AG04450 (cell line): ENCODE measurements at regions not wholly inside any gene's neighbourhood (a gene's known extent, or its start where the extent isn't known, plus 50 kb on each side); places are given as distances from the start of the nearest gene placed in this dataset.

Source experiments
- CTCF ChIA-PET: fragments of 300-600, 350-600 bp; formaldehyde crosslinking; extraction: SDS; loops from one replicate; lab custom pipeline; 2022; ENCODE audit warnings: antibody characterized with exemption, inconsistent platforms; lab: Charles Lee
- POLR2A ChIA-PET: fragments of 350-600 bp; formaldehyde crosslinking; extraction: SDS; loops from one replicate; lab custom pipeline; 2021; ENCODE audit warnings: antibody characterized with exemption, inconsistent platforms; lab: Yijun Ruan, JAX
- DNase-seq: peaks from one replicate; pipeline ENCODE4 v3.0.0-alpha.2; 2011; ENCODE audit warnings: low read depth, low spot score
- H3K27ac ChIP-seq: one replicate; pipeline ENCODE4 v1.5.1; 2012; ENCODE audit warnings: low read depth, low read length, control low read depth
- H3K27me3 ChIP-seq: one replicate; pipeline ENCODE4 v1.6.0; 2012; ENCODE audit warnings: low read length; ENCODE audit not compliant: control insufficient read depth, insufficient read depth
- H3K4me3 ChIP-seq: 2 replicates; pipeline ENCODE4 v1.5.1; 2011; ENCODE audit warnings: mild to moderate bottlenecking, low read depth, low read length, control low read depth
- H3K9me3 ChIP-seq: 2 replicates; pipeline ENCODE4 v1.5.1; 2012; ENCODE audit warnings: low read length; ENCODE audit not compliant: control insufficient read depth, insufficient read depth
- CTCF ChIP-seq: IDR thresholded peaks from 2 replicates; pipeline ENCODE4 v1.5.1; 2011; ENCODE audit warnings: low read depth, low read length, control low read depth, inconsistent platforms

- H3K4me3 ChIP-seq = no peak overlapping the region
- H3K27ac ChIP-seq = no peak overlapping the region
- CTCF ChIA-PET = interaction anchor here (0.7 to 1.6 kb wide), 3 partner anchors 103 to 284 kb away, joined by 3 to 5 read pairs (median 3); no protein-coding TSS in a partner anchor
- POLR2A ChIA-PET = no interaction called here
- no peak for DNase-seq
- no peaks in the 10 kb centered on the region for H3K9me3 ChIP-seq
- TF ChIP-seq CTCF = no peak
- H3K27me3 ChIP-seq = no peaks in the 10 kb centered on the region
Observed at GRCh38 chr5:54620141-54620933, 102.8 kb downstream of the SNX18 start.

- H3K27ac ChIP-seq = no peak overlapping the region
- no peak overlapping the region for H3K4me3 ChIP-seq
- no peaks in the 10 kb centered on the region for H3K27me3 ChIP-seq
- ChIA-PET POLR2A (no interaction called here), CTCF (interaction anchor here (0.7 to 1.6 kb wide), 3 partner anchors 103 to 285 kb away, joined by 3 to 5 read pairs (median 3); no protein-coding TSS in a partner anchor)
- no peak for DNase-seq
- TF ChIP-seq CTCF = no peak
- H3K9me3 ChIP-seq = no peaks in the 10 kb centered on the region
Observed at GRCh38 chr5:54619731-54620130, 102.2 kb downstream of the SNX18 start.

- H3K27me3 ChIP-seq = no peaks in the 10 kb centered on the region
- H3K9me3 ChIP-seq = no peaks in the 10 kb centered on the region
- no peak for TF ChIP-seq CTCF
- no peak overlapping the region for H3K4me3 ChIP-seq
- CTCF ChIA-PET = interaction anchor here (1.0 kb wide), 1 partner anchor 100 kb away, joined by 3 read pairs; no protein-coding TSS in a partner anchor
- POLR2A ChIA-PET = interaction anchor here (0.7 to 1.0 kb wide), 4 partner anchors 8 to 127 kb away, joined by 3 to 4 read pairs (median 3); no protein-coding TSS in a partner anchor
- DNase-seq = no peak
- no peak overlapping the region for H3K27ac ChIP-seq
Observed at GRCh38 chr5:54616518-54617220, 99.1 kb downstream of the SNX18 start.

GRCh38 chr5:54616031-54616430 lies 98.5 kb downstream of the SNX18 start:
- H3K4me3 ChIP-seq = no peak overlapping the region
- POLR2A ChIA-PET = interaction anchor here (0.7 to 1.0 kb wide), 4 partner anchors 9 to 128 kb away, joined by 3 to 4 read pairs (median 3); no protein-coding TSS in a partner anchor
- H3K27ac ChIP-seq = no peak overlapping the region
- no peaks in the 10 kb centered on the region for H3K9me3 ChIP-seq
- TF ChIP-seq CTCF = no peak
- CTCF ChIA-PET = interaction anchor here (1.5 kb wide), 1 partner anchor 99 kb away, joined by 3 read pairs; no protein-coding TSS in a partner anchor
- peak; percentile 87 for DNase-seq
- no peaks in the 10 kb centered on the region for H3K27me3 ChIP-seq
